OCI-LY7 (cell line): ENCODE measurements at regions not wholly inside any gene's neighbourhood (a gene's known extent, or its start where the extent isn't known, plus 50 kb on each side); places are given as distances from the start of the nearest gene placed in this dataset.

ENCODE experiments used
- BruUV-seq: library from RNA; stranded (reverse); fragments of 400-500 nt; replicated peaks from 2 replicates; lab custom pipeline; 2021; lab: Mats Ljungman, UMichigan
- CTCF ChIA-PET: fragments of 300-600 bp; sonication (Branson Sonifier 250); formaldehyde crosslinking; loops from one replicate; lab custom pipeline; 2022; ENCODE audit warnings: antibody characterized with exemption; ENCODE audit not compliant: unreplicated experiment; lab: Charles Lee
- POLR2A ChIA-PET: fragments of 300-600 bp; sonication (Branson Sonifier 250); formaldehyde crosslinking; loops from one replicate; lab custom pipeline; 2022; ENCODE audit warnings: antibody characterized with exemption; lab: Charles Lee
- DNase-seq: peaks from one replicate; pipeline ENCODE4 v3.0.0-alpha.2; 2015; ENCODE audit warnings: low spot score
- H2AFZ ChIP-seq: fragments of 200-600 bp; sonication (generic), shearing (Covaris generic); 2 replicates; pipeline ENCODE4 v1.6.1; 2014; ENCODE audit warnings: mild to moderate bottlenecking, antibody characterized with exemption, low read length, moderate library complexity
- H3K27ac ChIP-seq: fragments of 200-600 bp; sonication (generic); 2 replicates; pipeline ENCODE4 v1.5.1; 2014; ENCODE audit warnings: mixed run types, low read depth, mild to moderate bottlenecking, moderate library complexity, low read length, inconsistent platforms; ENCODE audit not compliant: poor library complexity, severe bottlenecking
- H3K36me3 ChIP-seq: fragments of 200-600 bp; sonication (generic); 2 replicates; pipeline ENCODE4 v1.6.1; 2014; ENCODE audit warnings: mild to moderate bottlenecking, antibody characterized with exemption, low read length, moderate library complexity, mixed read lengths; ENCODE audit not compliant: insufficient read depth
- H3K4me1 ChIP-seq: fragments of 200-600 bp; sonication (generic); 2 replicates; pipeline ENCODE4 v1.5.1; 2014; ENCODE audit warnings: mild to moderate bottlenecking, low read length; ENCODE audit not compliant: insufficient read depth, poor library complexity, severe bottlenecking
- H3K4me2 ChIP-seq: fragments of 200-600 bp; sonication (generic); 2 replicates; pipeline ENCODE4 v1.6.1; 2014; ENCODE audit warnings: mild to moderate bottlenecking, low read length
- H3K4me3 ChIP-seq: fragments of 200-600 bp; sonication (generic); 2 replicates; pipeline ENCODE4 v1.5.1; 2014; ENCODE audit warnings: mild to moderate bottlenecking, low read depth, low read length; ENCODE audit not compliant: poor library complexity, severe bottlenecking
- H3K79me2 ChIP-seq: fragments of 200-600 bp; sonication (generic); 2 replicates; pipeline ENCODE4 v1.6.1; 2016; ENCODE audit warnings: low read depth, mild to moderate bottlenecking, low read length, moderate library complexity, mixed read lengths; ENCODE audit not compliant: insufficient read depth
- H3K9me2 ChIP-seq: fragments of 200-600 bp; sonication (generic); 2 replicates; pipeline ENCODE4 v1.6.1; 2016; ENCODE audit warnings: mild to moderate bottlenecking, low read length, mixed read lengths; ENCODE audit not compliant: insufficient read depth
- H3K9me3 ChIP-seq: fragments of 200-600 bp; sonication (generic); 2 replicates; pipeline ENCODE4 v1.6.1; 2014; ENCODE audit warnings: mild to moderate bottlenecking, mixed run types, low read length, mixed read lengths
- H4K20me1 ChIP-seq: fragments of 200-600 bp; sonication (generic); 2 replicates; pipeline ENCODE4 v1.6.1; 2014; ENCODE audit warnings: mild to moderate bottlenecking, antibody characterized with exemption, low read length, moderate library complexity, mixed read lengths; ENCODE audit not compliant: insufficient read depth
- EZH2phosphoT487 ChIP-seq: fragments of 200-600 bp; sonication (generic); IDR thresholded peaks from 2 replicates; pipeline ENCODE4 v1.6.1; 2018; ENCODE audit warnings: low read depth, borderline replicate concordance, mild to moderate bottlenecking, mixed run types, antibody characterized with exemption, low read length, moderate library complexity, mixed read lengths
- intact Hi-C: fragments of 100-400 bp; cut with micrococcal nuclease; formaldehyde crosslinking; loops from one replicate; pipeline ENCODE4 v1.10.0; 2022; ENCODE audit not compliant: unreplicated experiment
- TF ChIP-seq, protein P1 (sequence below): fragments of 200-600 bp; sonication (generic); conservative IDR thresholded peaks from 2 replicates; pipeline ENCODE4 v1.5.1; 2014; ENCODE audit warnings: mild to moderate bottlenecking, antibody characterized with exemption, low read length, moderate library complexity, mixed read lengths

DNA sequence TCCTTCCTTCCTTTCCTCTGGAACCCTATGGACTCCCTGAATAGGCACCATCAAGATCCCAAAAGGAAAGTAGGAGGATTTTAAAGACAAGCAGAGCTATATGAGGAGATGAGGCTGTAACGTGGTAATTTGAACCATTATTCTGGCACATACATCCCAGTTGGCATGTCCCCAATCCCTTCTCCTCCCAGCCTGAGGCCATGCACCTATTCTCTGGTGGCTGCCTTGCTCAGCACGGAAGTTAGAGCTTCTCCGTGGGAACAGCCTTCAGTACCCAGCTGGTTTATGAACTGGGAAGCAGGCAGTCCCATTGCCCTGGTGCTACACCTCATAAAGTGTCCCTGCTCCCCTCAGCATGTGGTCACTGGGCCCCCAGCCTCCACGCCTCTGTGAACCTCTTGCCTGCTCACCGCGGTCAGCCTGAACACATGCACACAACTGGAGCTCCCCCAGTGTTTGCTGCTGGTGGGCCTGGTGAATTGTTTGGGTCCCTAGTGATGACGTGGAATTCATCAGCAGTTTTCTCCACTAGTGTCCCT, 139.9 kb upstream of the PLET1 start:
- POLR2A ChIA-PET: interaction anchor here (0.5 kb wide), 1 partner anchor 38 kb away, joined by 3 read pairs; no protein-coding TSS in a partner anchor
- DNase-seq: no peak
- no peaks in the 10 kb centered on the region for H3K79me2 ChIP-seq
- H3K9me2 ChIP-seq: no peaks in the 10 kb centered on the region
- H2AFZ ChIP-seq: no peak overlapping the region
- H3K27ac ChIP-seq: no peak overlapping the region
- CTCF ChIA-PET: no interaction called here
- H3K4me1 ChIP-seq: no peaks in the 10 kb centered on the region
- TF ChIP-seq, protein P1, sequence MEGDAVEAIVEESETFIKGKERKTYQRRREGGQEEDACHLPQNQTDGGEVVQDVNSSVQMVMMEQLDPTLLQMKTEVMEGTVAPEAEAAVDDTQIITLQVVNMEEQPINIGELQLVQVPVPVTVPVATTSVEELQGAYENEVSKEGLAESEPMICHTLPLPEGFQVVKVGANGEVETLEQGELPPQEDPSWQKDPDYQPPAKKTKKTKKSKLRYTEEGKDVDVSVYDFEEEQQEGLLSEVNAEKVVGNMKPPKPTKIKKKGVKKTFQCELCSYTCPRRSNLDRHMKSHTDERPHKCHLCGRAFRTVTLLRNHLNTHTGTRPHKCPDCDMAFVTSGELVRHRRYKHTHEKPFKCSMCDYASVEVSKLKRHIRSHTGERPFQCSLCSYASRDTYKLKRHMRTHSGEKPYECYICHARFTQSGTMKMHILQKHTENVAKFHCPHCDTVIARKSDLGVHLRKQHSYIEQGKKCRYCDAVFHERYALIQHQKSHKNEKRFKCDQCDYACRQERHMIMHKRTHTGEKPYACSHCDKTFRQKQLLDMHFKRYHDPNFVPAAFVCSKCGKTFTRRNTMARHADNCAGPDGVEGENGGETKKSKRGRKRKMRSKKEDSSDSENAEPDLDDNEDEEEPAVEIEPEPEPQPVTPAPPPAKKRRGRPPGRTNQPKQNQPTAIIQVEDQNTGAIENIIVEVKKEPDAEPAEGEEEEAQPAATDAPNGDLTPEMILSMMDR: no peak
- TF ChIP-seq EZH2phosphoT487: no peak
- H3K4me2 ChIP-seq: no peak overlapping the region
- intact Hi-C loops: no loop called here
- H4K20me1 ChIP-seq: no peaks in the 10 kb centered on the region
- no TSS peak for BruUV-seq
- H3K9me3 ChIP-seq: no peaks in the 10 kb centered on the region
- no peak overlapping the region for H3K4me3 ChIP-seq
- no peaks in the 10 kb centered on the region for H3K36me3 ChIP-seq

DNA sequence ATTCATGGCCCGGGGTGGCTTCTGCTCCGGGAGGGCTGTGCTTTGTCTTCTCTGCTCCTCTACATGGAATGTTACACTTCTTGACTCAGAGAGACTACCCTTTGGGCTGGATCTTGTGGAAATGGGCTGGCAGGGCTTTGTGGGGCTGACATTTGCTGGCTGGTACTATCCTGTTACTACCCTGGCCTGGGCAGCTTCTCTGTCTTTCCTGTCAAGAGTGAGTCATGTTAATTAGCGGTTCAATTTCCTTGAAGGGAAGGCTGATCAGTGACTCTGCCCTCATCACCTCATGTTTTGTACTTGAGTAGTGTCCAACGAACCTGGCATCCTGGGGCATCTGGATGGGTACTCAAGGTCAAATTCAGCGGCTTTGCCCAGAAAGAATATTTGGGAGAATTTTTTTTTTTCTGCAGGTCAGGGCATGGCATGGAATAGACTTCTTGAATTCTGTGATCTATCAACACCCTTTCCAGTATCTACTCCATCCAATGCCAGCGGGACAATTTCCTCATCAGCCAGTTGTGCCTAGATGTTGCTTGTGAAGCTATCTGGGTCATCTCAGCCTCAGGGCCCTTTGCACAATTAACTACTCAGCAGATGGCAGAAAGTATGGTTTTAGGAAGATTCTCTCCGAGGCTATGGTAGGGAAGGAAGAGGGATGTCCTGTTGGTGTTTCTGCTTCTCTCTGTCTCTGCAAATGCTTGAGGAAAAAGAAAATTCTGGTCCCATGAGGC, 140.5 kb upstream of the PLET1 start:
- no peak for DNase-seq
- no TSS peak for BruUV-seq
- intact Hi-C loops: no loop called here
- no peaks in the 10 kb centered on the region for H4K20me1 ChIP-seq
- no peaks in the 10 kb centered on the region for H3K79me2 ChIP-seq
- H3K4me2 ChIP-seq: no peak overlapping the region
- H3K27ac ChIP-seq: no peak overlapping the region
- no peaks in the 10 kb centered on the region for H3K36me3 ChIP-seq
- H3K4me1 ChIP-seq: no peaks in the 10 kb centered on the region
- CTCF ChIA-PET: no interaction called here
- TF ChIP-seq, protein P1: no peak
- no peak for TF ChIP-seq EZH2phosphoT487
- POLR2A ChIA-PET: interaction anchor here (0.5 kb wide), 1 partner anchor 38 kb away, joined by 3 read pairs; no protein-coding TSS in a partner anchor
- H3K9me2 ChIP-seq: no peaks in the 10 kb centered on the region
- no peaks in the 10 kb centered on the region for H3K9me3 ChIP-seq
- no peak overlapping the region for H2AFZ ChIP-seq
- H3K4me3 ChIP-seq: no peak overlapping the region

DNA sequence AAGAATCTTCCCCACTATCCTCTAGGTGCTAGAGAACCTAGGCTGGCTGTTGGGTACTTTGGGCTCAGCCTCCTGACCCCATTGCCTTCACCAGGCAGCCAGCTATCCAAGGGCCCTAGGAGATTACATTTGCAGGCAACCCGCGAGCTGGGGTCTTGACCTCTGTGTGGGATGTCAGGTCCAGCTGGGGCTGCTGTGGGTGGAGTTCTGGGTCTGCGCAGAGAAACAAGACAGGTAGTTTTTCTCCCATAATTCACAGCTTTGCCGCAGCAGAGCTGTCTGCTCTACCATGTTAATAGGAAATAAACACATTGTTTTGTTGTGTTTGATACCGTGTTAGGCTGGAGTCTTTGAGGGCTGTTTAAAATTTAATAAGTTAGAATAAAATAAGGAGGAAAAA, 142.8 kb upstream of the PLET1 start:
- H3K4me1 ChIP-seq: no peaks in the 10 kb centered on the region
- no peaks in the 10 kb centered on the region for H4K20me1 ChIP-seq
- ChIA-PET CTCF (no interaction called here), POLR2A (no interaction called here)
- H3K27ac ChIP-seq: no peak overlapping the region
- no peak overlapping the region for H3K4me3 ChIP-seq
- H2AFZ ChIP-seq: no peak overlapping the region
- no peak overlapping the region for H3K4me2 ChIP-seq
- no peaks in the 10 kb centered on the region for H3K9me3 ChIP-seq
- BruUV-seq: no TSS peak
- intact Hi-C loops: no loop called here
- no peaks in the 10 kb centered on the region for H3K36me3 ChIP-seq
- H3K79me2 ChIP-seq: no peaks in the 10 kb centered on the region
- no peak for DNase-seq
- TF ChIP-seq, protein P1: no peak
- no peak for TF ChIP-seq EZH2phosphoT487
- no peaks in the 10 kb centered on the region for H3K9me2 ChIP-seq
